Testis (tissue), 2 donors: ENCODE measurements at regions not wholly inside any gene's neighbourhood (a gene's known extent, or its start where the extent isn't known, plus 50 kb on each side); places are given as distances from the start of the nearest gene placed in this dataset.
A peak's percentile ranks its signal among the peaks of the same experiment; 100 is the strongest.

Source experiments
- DNase-seq: peaks from one replicate; pipeline ENCODE4 v3.0.0-alpha.2; 2019
- H3K27ac ChIP-seq, 2 donors: fragments of 200-600 bp; sonication (generic); one replicate each; pipeline ENCODE4 v1.5.1; 2019
- H3K27me3 ChIP-seq: fragments of 200-600 bp; sonication (generic); one replicate; pipeline ENCODE4 v1.5.1; 2019
- H3K36me3 ChIP-seq: fragments of 200-600 bp; sonication (generic); one replicate; pipeline ENCODE4 v1.5.1; 2017; ENCODE audit warnings: low read depth; ENCODE audit errors: missing control alignments
- H3K4me1 ChIP-seq: fragments of 200-600 bp; sonication (generic); one replicate; pipeline ENCODE4 v1.5.1; 2019
- H3K4me3 ChIP-seq, 2 donors: fragments of 200-600 bp; sonication (generic); one replicate each; pipeline ENCODE4 v1.5.1; 2017 to 2019
- H3K9me3 ChIP-seq: fragments of 200-600 bp; sonication (generic); one replicate; pipeline ENCODE4 v1.5.1; 2017
- CTCF ChIP-seq, 3 experiments: fragments of 450-650 bp in 2 of 3; fragments of 200-600 bp in 1 of 3; sonication (generic) in 1 of 3; IDR thresholded peaks; one replicate each; pipeline ENCODE4 v1.5.1; 2016 to 2019; ENCODE audit warnings: antibody characterized with exemption in 3 of 3, mild to moderate bottlenecking in 2 of 3, moderate library complexity in 1 of 3
- POLR2A ChIP-seq: fragments of 450-650 bp; IDR thresholded peaks from one replicate; pipeline ENCODE4 v1.6.1; 2017; ENCODE audit warnings: antibody characterized with exemption, mild to moderate bottlenecking, moderate library complexity
- WGBS, 2 donors: methylation state at CpG; one replicate each; pipeline ENCODE4 v1.1.5; 2018; 5-methylcytosine and 5-hydroxymethylcytosine counted together
- intact Hi-C: fragments of 100-400 bp; cut with DNase I; formaldehyde crosslinking; loops from one replicate; pipeline ENCODE4 v1.15.1; 2023; ENCODE audit warnings: low total_unique reads

GRCh38 chr5:125404056-125404455, 657.6 kb upstream of the ZNF608 start:
- WGBS, 2 donors: 88 to 93% methylated on average over 5 of the region's 5 CpGs
- TF ChIP-seq CTCF (IDR thresholded peaks at IDR 0.05) (no peak), POLR2A (no peak)
- Histone ChIP-seq H3K27ac (no peak overlapping the region), H3K4me1 (peaks cover 3% of the 10 kb centered on the region), H3K4me3 (no peak overlapping the region), H3K9me3 (no peaks in the 10 kb centered on the region), H3K27me3 (no peaks in the 10 kb centered on the region), H3K36me3 (no peaks in the 10 kb centered on the region)
- intact Hi-C loops: no loop called here
- no peak for DNase-seq

- no peak for TF ChIP-seq POLR2A
- TF ChIP-seq CTCF (IDR thresholded peaks at IDR 0.05): no peak
- no peaks in the 10 kb centered on the region for H3K9me3 ChIP-seq
- no peaks in the 10 kb centered on the region for H3K27me3 ChIP-seq
- no peaks in the 10 kb centered on the region for H3K36me3 ChIP-seq
- 73 to 75% methylated on average over 4 of the region's 4 CpGs for WGBS, 2 donors
- peaks cover 36% of the 10 kb centered on the region for H3K4me1 ChIP-seq
- intact Hi-C loops: no loop called here
- H3K4me3 ChIP-seq: no peak overlapping the region
- DNase-seq: no peak
- no peak overlapping the region for H3K27ac ChIP-seq
Measured at GRCh38 chr5:125408448-125409233, 662.2 kb upstream of the ZNF608 start.

GRCh38 chr5:125409234-125409860, 662.9 kb upstream of the ZNF608 start:
- no peaks in the 10 kb centered on the region for H3K36me3 ChIP-seq
- 58 to 59% methylated on average over 8 of the region's 8 CpGs for WGBS, 2 donors
- H3K9me3 ChIP-seq: no peaks in the 10 kb centered on the region
- H3K4me3 ChIP-seq: no peak overlapping the region
- DNase-seq: no peak
- H3K27ac ChIP-seq: no peak overlapping the region
- TF ChIP-seq POLR2A: no peak
- no peak for TF ChIP-seq CTCF (IDR thresholded peaks at IDR 0.05)
- intact Hi-C loops: no loop called here
- H3K4me1 ChIP-seq: peaks cover 36% of the 10 kb centered on the region
- no peaks in the 10 kb centered on the region for H3K27me3 ChIP-seq

- Histone ChIP-seq H3K27ac (peak overlapping the region in 1 of 2 donors; percentile 39), H3K9me3 (no peaks in the 10 kb centered on the region), H3K4me3 (no peak overlapping the region), H3K4me1 (peaks cover 36% of the 10 kb centered on the region), H3K27me3 (no peaks in the 10 kb centered on the region), H3K36me3 (no peaks in the 10 kb centered on the region)
- 39 to 43% methylated on average over 10 of the region's 10 CpGs for WGBS, 2 donors
- intact Hi-C loops: no loop called here
- TF ChIP-seq CTCF (IDR thresholded peaks at IDR 0.05) (no peak), POLR2A (no peak)
- DNase-seq: no peak
Measured at GRCh38 chr5:125409861-125410536, 663.6 kb upstream of the ZNF608 start.
